ENCODE measurements at regions not wholly inside any gene's neighbourhood (a gene's known extent, or its start where the extent isn't known, plus 50 kb on each side); places are given as distances from the start of the nearest gene placed in this dataset.
A peak's percentile ranks its signal among the peaks of the same experiment; 100 is the strongest.

DNA sequence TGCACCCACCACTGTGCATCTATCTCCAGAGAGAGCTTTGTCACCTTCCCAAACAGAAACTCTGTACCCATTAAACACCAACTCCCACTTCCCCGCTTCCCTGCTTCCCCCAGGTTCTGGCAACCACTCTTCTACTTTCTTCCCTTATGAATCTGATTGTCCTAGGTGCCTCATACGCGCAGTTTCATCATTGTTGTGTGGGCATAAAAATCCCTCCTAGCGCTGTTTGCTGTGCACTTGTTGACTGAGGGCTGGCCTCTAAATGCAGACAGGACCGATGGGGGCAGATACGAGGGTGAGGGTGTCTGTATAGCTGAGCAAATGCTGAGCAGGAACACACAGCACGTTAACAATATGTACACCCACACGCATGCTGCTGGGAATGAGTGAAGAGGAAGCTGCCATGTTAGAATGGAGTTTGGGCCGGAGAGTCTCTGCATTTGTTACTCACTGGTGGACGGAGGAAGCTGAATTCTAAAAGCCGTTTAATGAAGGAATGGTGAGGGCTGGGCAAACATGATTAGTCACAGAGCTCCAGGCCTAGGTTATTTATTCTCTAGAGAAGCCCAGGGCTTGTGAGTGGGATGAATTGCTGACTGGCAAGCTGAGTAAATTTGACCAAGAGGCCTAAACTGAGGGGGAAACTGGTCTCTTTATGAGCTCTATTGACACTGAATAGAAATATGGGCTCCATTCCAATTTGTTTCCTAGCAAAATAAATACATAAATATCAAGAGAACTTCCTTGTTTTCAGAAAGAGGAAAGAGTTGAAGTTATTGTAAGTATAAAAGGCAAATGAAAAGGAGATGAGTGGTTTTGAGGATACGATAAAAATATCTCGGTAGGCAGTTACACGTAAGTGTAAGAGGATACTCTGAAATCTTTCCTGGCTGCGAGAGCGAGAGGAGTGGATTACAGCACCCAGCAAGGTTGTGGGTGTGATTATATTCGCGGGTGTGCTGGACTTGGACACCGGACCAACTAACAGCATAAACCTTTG is 95.9 kb upstream of the RPS6KA3 start:
- peaks cover 0 to 5% (median 0%) of the 10 kb centered on the region in 11 experiments; a peak in 1 of 22 replicates for H3K9me3 ChIP-seq (replicated peaks in 1 of 11)
- H4K20me1 ChIP-seq: no peaks in the 10 kb centered on the region
- H3K27ac ChIP-seq: peak overlapping the region in 4 of 11 experiments; percentile 40 to 85 (median 64); a peak in 7 of 22 replicates
- peaks cover 0 to 27% (median 5%) of the 10 kb centered on the region in 10 experiments; a peak in 10 of 20 replicates for H3K4me1 ChIP-seq
- no peak for TF ChIP-seq Cebpa-rat (IDR thresholded peaks at IDR 0.05)
- H3K4me3 ChIP-seq: no peak overlapping the region
- H3K27me3 ChIP-seq: peaks cover 0 to 5% (median 0%) of the 10 kb centered on the region in 11 experiments; a peak in 2 of 22 replicates
- H3K9ac ChIP-seq: peak overlapping the region in 3 of 11 experiments; percentile 43 to 59 (median 55); a peak in 5 of 22 replicates
- H3K4me2 ChIP-seq: peak overlapping the region in 5 of 11 experiments; percentile 34 to 84 (median 56); a peak in 11 of 22 replicates
- H3K36me3 ChIP-seq: no peaks in the 10 kb centered on the region

GRCh38 chrX:20361890-20362262 is 95.2 kb upstream of the RPS6KA3 start:
- peaks cover 0 to 5% (median 0%) of the 10 kb centered on the region in 11 experiments; a peak in 1 of 22 replicates for H3K9me3 ChIP-seq (replicated peaks in 1 of 11)

GRCh38 chrX:20361081-20361889 is 94.6 kb upstream of the RPS6KA3 start:
- H3K9me3 ChIP-seq (replicated peaks in 1 of 11): peaks cover 0 to 4% (median 0%) of the 10 kb centered on the region in 11 experiments; a peak in 1 of 22 replicates
- no peaks in the 10 kb centered on the region for H4K20me1 ChIP-seq
- H3K27me3 ChIP-seq: peaks cover 0 to 5% (median 0%) of the 10 kb centered on the region in 11 experiments; a peak in 2 of 22 replicates
- H3K4me1 ChIP-seq: peaks cover 0 to 27% (median 5%) of the 10 kb centered on the region in 10 experiments; a peak in 10 of 20 replicates
- no peak overlapping the region for H3K27ac ChIP-seq
- H3K36me3 ChIP-seq: no peaks in the 10 kb centered on the region
- no peak for TF ChIP-seq Cebpa-rat (IDR thresholded peaks at IDR 0.05)
- no peak overlapping the region for H3K9ac ChIP-seq
- no peak overlapping the region for H3K4me3 ChIP-seq
- peak overlapping the region in 4 of 11 experiments; percentile 34 to 84 (median 70); a peak in 5 of 22 replicates for H3K4me2 ChIP-seq

More at GRCh38 chrX:20361890-20362262, 95.2 kb upstream of the RPS6KA3 start:
- Histone ChIP-seq H3K4me2 (peak overlapping the region in 4 of 11 experiments; percentile 34 to 84 (median 70); a peak in 7 of 22 replicates), H3K36me3 (no peaks in the 10 kb centered on the region), H3K4me3 (no peak overlapping the region), H3K4me1 (peaks cover 0 to 27% (median 5%) of the 10 kb centered on the region in 10 experiments; a peak in 10 of 20 replicates), H3K9ac (peak overlapping the region in 3 of 11 experiments; percentile 43 to 59 (median 55); a peak in 3 of 22 replicates), H4K20me1 (no peaks in the 10 kb centered on the region), H3K27me3 (peaks cover 0 to 5% (median 0%) of the 10 kb centered on the region in 11 experiments; a peak in 2 of 22 replicates), H3K27ac (peak overlapping the region in 3 of 11 experiments; percentile 50 to 85 (median 79); a peak in 5 of 22 replicates)
- 0 out of 22 replicates have a peak, but pooled peaks of 3 of the 11 experiments have one; percentile 14 to 29 (median 21) for TF ChIP-seq Cebpa-rat (IDR thresholded peaks at IDR 0.05)

DNA sequence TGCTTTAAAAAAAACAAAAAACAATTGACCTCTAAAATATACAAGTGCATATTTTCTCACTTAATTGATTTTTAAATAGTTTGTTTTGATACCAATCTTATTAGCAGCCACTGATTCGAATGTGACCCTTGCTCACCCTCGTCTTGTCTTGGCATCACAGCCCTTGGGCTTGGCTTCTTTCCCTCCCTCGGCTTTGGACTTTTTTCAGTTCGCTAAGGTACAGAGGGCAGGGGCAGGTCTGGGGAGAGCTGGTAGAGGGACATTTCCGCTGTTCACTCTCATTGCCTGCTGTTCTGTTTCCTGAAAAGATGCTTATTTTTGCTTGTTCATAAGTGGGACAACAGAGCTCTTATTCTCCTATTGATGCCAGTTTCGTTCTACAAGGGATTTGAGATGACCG is 88.5 kb upstream of the RPS6KA3 start:
- no peak for TF ChIP-seq Cebpa-rat (IDR thresholded peaks at IDR 0.05)
- Histone ChIP-seq H3K27me3 (no peaks in the 10 kb centered on the region), H3K4me1 (peaks cover 0 to 10% (median 3%) of the 10 kb centered on the region in 10 experiments; a peak in 5 of 20 replicates), H3K9ac (no peak overlapping the region), H3K4me2 (no peak overlapping the region), H3K36me3 (no peaks in the 10 kb centered on the region), H3K27ac (no peak overlapping the region), H3K9me3 (replicated peaks in 1 of 11) (no peaks in the 10 kb centered on the region; a peak in 1 of 22 replicates), H3K4me3 (no peak overlapping the region), H4K20me1 (no peaks in the 10 kb centered on the region)

DNA sequence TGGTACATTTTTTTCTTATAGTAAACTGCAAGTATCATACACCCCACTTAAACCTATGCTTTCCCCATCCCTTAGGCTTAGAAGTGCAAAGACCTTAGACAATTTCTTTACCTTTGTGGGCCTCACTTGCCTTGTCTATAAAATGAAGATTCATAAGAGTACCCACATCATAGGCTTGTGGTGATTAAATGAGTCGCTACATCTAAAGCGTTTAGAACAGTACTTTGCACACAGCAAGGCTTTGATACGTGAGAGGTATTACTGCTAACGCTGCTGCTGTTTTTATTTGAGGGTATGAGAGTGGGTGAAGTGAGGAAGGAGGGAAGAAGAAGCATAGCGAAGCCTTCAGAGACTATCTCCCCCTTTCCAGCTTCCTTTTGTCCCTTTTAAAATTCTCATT is 87.8 kb upstream of the RPS6KA3 start:
- Histone ChIP-seq H3K9ac (no peak overlapping the region), H3K4me1 (peaks cover 0 to 11% (median 3%) of the 10 kb centered on the region in 10 experiments; a peak in 5 of 20 replicates), H3K9me3 (replicated peaks in 1 of 11) (peaks cover 0 to 4% (median 0%) of the 10 kb centered on the region in 11 experiments; a peak in 1 of 22 replicates), H3K4me2 (no peak overlapping the region), H3K4me3 (no peak overlapping the region), H3K27me3 (no peaks in the 10 kb centered on the region), H3K27ac (no peak overlapping the region), H3K36me3 (no peaks in the 10 kb centered on the region), H4K20me1 (no peaks in the 10 kb centered on the region)
- TF ChIP-seq Cebpa-rat (IDR thresholded peaks at IDR 0.05): no peak

DNA sequence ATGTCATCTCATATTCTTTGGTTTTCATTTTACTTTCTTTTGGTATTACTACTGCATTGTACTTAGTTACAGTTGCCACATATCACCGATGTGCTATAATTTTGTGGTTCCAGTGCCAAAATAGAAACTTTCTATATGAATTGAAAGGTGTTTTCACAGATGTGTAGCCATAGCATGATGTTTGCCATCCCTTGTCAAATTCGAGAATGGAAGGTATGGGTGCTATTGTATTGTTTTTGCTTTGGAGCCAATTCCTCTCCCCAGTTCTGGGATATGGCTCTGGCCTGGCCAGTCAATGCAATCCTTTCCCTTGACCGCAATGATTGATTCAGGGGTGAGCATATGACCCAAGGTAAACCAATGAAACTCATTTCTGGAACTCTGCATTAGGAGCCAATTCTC is 86.2 kb upstream of the RPS6KA3 start:
- Histone ChIP-seq H3K27ac (no peak overlapping the region), H3K9me3 (replicated peaks in 1 of 11) (peaks cover 0 to 4% (median 0%) of the 10 kb centered on the region in 11 experiments; a peak in 1 of 22 replicates), H3K4me3 (no peak overlapping the region), H3K9ac (no peak overlapping the region), H4K20me1 (no peaks in the 10 kb centered on the region), H3K4me1 (peaks cover 0 to 11% (median 3%) of the 10 kb centered on the region in 10 experiments; a peak in 5 of 20 replicates), H3K4me2 (no peak overlapping the region), H3K27me3 (no peaks in the 10 kb centered on the region), H3K36me3 (no peaks in the 10 kb centered on the region)
- TF ChIP-seq Cebpa-rat (IDR thresholded peaks at IDR 0.05): no peak

GRCh38 chrX:20352504-20352903 is 85.8 kb upstream of the RPS6KA3 start:
- no peak for TF ChIP-seq Cebpa-rat (IDR thresholded peaks at IDR 0.05)
- no peaks in the 10 kb centered on the region for H3K36me3 ChIP-seq
- H3K27me3 ChIP-seq: no peaks in the 10 kb centered on the region
- H3K4me2 ChIP-seq: no peak overlapping the region
- H3K4me3 ChIP-seq: no peak overlapping the region
- H3K4me1 ChIP-seq: peaks cover 0 to 11% (median 3%) of the 10 kb centered on the region in 10 experiments; a peak in 5 of 20 replicates
- no peak overlapping the region for H3K9ac ChIP-seq
- H3K27ac ChIP-seq: no peak overlapping the region
- no peaks in the 10 kb centered on the region for H4K20me1 ChIP-seq
- 0 out of 22 replicates have a peak, but pooled peaks cover 0 to 4% (median 0%) of the 10 kb centered on the region in 11 experiments for H3K9me3 ChIP-seq (replicated peaks in 1 of 11)

DNA sequence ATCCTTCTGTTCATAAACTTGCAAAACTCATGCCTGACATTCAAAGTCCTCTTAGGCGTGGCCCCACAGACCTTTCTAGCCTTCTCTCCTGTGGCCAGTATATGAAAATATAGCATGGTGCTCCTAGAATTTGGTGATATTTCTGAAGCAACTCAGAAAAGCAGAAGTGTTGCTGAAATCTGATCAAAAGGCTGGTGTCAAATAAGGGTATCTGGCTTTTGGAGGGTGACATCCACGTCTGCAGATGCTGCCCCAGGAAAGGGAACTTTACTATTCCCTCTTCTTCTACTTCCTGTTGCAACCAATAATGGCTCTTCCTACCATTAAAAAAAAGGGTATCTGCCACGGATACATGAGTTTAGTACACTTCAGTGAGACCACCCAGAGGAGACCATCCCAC is 83.9 kb upstream of the RPS6KA3 start:
- no peak overlapping the region for H3K27ac ChIP-seq
- no peaks in the 10 kb centered on the region for H4K20me1 ChIP-seq
- H3K4me1 ChIP-seq: peaks cover 0 to 23% (median 3%) of the 10 kb centered on the region in 10 experiments; a peak in 5 of 20 replicates
- H3K36me3 ChIP-seq: no peaks in the 10 kb centered on the region
- H3K9me3 ChIP-seq (replicated peaks in 1 of 11): peaks cover 0 to 9% (median 2%) of the 10 kb centered on the region in 11 experiments; a peak in 15 of 22 replicates
- H3K4me3 ChIP-seq: no peak overlapping the region
- no peak overlapping the region for H3K9ac ChIP-seq
- H3K27me3 ChIP-seq: no peaks in the 10 kb centered on the region
- TF ChIP-seq Cebpa-rat (IDR thresholded peaks at IDR 0.05): no peak
- H3K4me2 ChIP-seq: peak overlapping the region in 5 of 11 experiments; percentile 12 to 30 (median 24); a peak in 6 of 22 replicates
